Skeletal muscle satellite cell (primary cell): ENCODE measurements at regions not wholly inside any gene's neighbourhood (a gene's known extent, or its start where the extent isn't known, plus 50 kb on each side); places are given as distances from the start of the nearest gene placed in this dataset.
"Not testable (repeated sequence)": the region's sequence is repeated elsewhere in the genome, so short reads cannot be mapped to it uniquely, and the experiment has no call there.

Experiments
- H3K27me3 ChIP-seq: 2 replicates; pipeline ENCODE4 v1.7.0; 2013; ENCODE audit warnings: low read length; ENCODE audit not compliant: control insufficient read depth, insufficient read depth
- H3K36me3 ChIP-seq: 2 replicates; pipeline ENCODE4 v1.7.0; 2013; ENCODE audit warnings: mild to moderate bottlenecking, control low read depth, low read length; ENCODE audit not compliant: insufficient read depth
- H3K4me1 ChIP-seq: 2 replicates; pipeline ENCODE4 v1.7.0; 2013; ENCODE audit warnings: low read length; ENCODE audit not compliant: control insufficient read depth, insufficient read depth
- H3K4me2 ChIP-seq: 2 replicates; pipeline ENCODE4 v1.7.0; 2013; ENCODE audit warnings: mild to moderate bottlenecking, low read length
- H3K4me3 ChIP-seq: 2 replicates; pipeline ENCODE4 v1.7.0; 2013; ENCODE audit warnings: low read length
- H3K9ac ChIP-seq: 2 replicates; pipeline ENCODE4 v1.7.0; 2013; ENCODE audit warnings: mild to moderate bottlenecking, low read depth, low read length, moderate library complexity
- H3K9me3 ChIP-seq: replicated peaks from 2 replicates; pipeline ENCODE4 v1.7.0; 2013; ENCODE audit warnings: mild to moderate bottlenecking, control low read depth, low read length

DNA sequence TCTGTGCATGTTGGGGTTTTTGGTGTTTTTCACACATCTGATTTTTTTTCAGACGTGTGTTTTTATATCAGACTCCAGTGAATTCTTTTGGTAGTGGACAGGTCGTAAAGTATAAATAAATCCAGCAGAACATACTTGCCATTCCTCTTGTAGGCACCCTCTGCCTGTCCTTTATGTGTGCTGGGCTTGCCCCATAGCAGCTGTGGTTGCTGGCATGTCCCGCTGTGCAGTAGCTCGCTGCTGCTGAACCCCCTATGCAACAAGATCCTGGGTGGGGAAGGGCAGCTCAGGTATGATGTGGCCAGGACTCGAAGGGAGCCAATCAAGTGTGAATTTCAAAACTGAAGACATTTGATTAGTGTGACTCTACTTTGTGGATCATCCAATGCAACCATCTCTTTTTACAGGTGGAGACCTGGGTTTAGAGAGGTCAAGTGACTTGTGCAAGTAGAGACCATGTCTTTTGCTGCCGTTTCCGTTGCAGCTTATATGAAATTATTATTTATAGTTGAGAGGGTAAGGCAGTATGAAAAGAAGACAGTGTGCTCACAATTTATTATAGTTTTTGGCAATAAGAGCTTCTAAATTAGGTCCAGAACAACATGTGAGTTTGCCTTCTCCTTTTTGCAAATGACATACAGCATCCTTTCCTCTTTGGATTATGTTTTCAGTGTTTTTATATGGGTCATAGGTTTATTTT is 350.8 kb upstream of the C2CD4B start:
- Histone ChIP-seq H3K4me3 (no peak overlapping the region), H3K4me2 (no peak overlapping the region), H3K27me3 (no peaks in the 10 kb centered on the region), H3K4me1 (peaks cover 3% of the 10 kb centered on the region), H3K9me3 (no peaks in the 10 kb centered on the region), H3K9ac (no peak overlapping the region), H3K36me3 (no peaks in the 10 kb centered on the region)

- H3K36me3 ChIP-seq: no peaks in the 10 kb centered on the region
Measured at GRCh38 chr15:62517541-62517940, 352.5 kb upstream of the C2CD4B start.

GRCh38 chr15:62518666-62519065 is 353.6 kb upstream of the C2CD4B start:
- peaks cover 13% of the 10 kb centered on the region for H3K4me1 ChIP-seq
- not testable (repeated sequence) for H3K4me2 ChIP-seq, H3K27me3 ChIP-seq

More at GRCh38 chr15:62517541-62517940, 352.5 kb upstream of the C2CD4B start:
- H3K9me3 ChIP-seq: no peaks in the 10 kb centered on the region
- no peak overlapping the region for H3K4me2 ChIP-seq
- peaks cover 5% of the 10 kb centered on the region for H3K4me1 ChIP-seq
- H3K27me3 ChIP-seq: no peaks in the 10 kb centered on the region
- no peak overlapping the region for H3K9ac ChIP-seq
- H3K4me3 ChIP-seq: no peak overlapping the region

DNA sequence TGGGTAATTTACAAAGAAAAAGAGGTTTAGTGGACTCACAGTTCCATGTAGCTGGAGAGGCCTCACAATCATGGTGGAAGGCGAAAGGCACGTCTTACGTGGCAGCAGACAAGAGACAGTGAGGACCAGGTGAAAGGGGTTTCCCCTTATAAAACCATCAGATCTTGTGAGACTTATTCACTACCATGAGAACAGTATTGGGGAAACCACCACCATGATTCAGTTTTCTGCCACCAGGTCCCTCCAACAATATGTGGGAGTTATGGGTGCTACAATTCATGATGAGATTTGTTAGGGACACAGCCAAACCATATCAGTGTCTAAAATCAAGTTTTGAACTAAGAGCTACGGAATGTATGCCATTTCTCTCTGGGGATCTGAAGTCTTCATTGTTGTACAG is 354.8 kb upstream of the C2CD4B start:
- Histone ChIP-seq H3K9me3 (no peaks in the 10 kb centered on the region), H3K27me3 (no peaks in the 10 kb centered on the region), H3K4me1 (peaks cover 16% of the 10 kb centered on the region), H3K4me3 (no peak overlapping the region), H3K36me3 (no peaks in the 10 kb centered on the region), H3K9ac (no peak overlapping the region), H3K4me2 (no peak overlapping the region)

More at GRCh38 chr15:62518666-62519065, 353.6 kb upstream of the C2CD4B start:
- not testable (repeated sequence) for H3K36me3 ChIP-seq, H3K4me3 ChIP-seq, H3K9me3 ChIP-seq, H3K9ac ChIP-seq

DNA sequence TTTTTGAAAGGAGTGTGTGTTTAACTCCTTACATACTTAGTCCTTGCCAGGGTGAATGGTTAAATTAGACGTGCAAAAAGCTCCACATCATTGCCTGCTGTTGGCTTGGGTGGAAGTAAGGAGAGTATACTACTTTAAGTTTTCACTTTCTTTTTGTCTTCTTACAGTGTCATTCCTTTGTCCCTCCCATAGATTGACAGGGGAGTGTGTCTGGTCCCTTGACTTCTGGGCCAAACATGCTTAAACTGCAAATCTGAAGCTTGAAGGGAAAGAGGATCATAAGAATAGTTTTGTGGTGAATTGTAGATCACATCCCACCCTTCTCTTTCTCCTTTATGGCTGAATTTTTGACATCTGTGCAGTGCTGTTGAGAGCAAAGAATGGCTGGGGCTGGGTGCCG is 355.8 kb upstream of the C2CD4B start:
- Histone ChIP-seq H3K4me2 (no peak overlapping the region), H3K27me3 (no peaks in the 10 kb centered on the region), H3K4me3 (no peak overlapping the region), H3K9ac (no peak overlapping the region), H3K36me3 (no peaks in the 10 kb centered on the region), H3K4me1 (peaks cover 13% of the 10 kb centered on the region), H3K9me3 (no peaks in the 10 kb centered on the region)

GRCh38 chr15:62521396-62521795 is 356.3 kb upstream of the C2CD4B start:
- H3K4me3 ChIP-seq: no peak overlapping the region
- peaks cover 13% of the 10 kb centered on the region for H3K4me1 ChIP-seq
- H3K36me3 ChIP-seq: no peaks in the 10 kb centered on the region
- no peaks in the 10 kb centered on the region for H3K27me3 ChIP-seq
- H3K9ac ChIP-seq: no peak overlapping the region
- no peaks in the 10 kb centered on the region for H3K9me3 ChIP-seq
- H3K4me2 ChIP-seq: no peak overlapping the region

DNA sequence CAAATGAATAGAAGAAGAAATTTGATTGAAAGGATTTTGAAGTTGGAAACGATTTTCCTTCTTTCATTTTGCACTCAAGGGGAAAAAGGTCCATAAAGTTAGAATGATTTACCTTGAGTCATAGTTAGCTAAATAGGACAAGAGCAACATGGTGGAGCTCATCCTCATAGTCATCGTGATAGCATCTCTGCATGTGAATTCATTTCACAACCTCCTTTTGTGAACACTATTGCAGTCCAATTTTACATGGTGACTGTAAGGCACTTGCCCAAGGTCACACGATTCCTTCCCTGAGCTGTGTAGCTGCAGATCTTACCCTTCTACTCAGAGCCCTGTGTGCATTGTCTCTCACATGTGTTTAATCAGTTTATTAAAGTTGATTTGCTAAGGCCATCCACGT is 359.8 kb upstream of the C2CD4B start:
- Histone ChIP-seq H3K9ac (no peak overlapping the region), H3K9me3 (no peaks in the 10 kb centered on the region), H3K36me3 (no peaks in the 10 kb centered on the region), H3K4me1 (peaks cover 13% of the 10 kb centered on the region), H3K4me2 (no peak overlapping the region), H3K4me3 (no peak overlapping the region), H3K27me3 (no peaks in the 10 kb centered on the region)

DNA sequence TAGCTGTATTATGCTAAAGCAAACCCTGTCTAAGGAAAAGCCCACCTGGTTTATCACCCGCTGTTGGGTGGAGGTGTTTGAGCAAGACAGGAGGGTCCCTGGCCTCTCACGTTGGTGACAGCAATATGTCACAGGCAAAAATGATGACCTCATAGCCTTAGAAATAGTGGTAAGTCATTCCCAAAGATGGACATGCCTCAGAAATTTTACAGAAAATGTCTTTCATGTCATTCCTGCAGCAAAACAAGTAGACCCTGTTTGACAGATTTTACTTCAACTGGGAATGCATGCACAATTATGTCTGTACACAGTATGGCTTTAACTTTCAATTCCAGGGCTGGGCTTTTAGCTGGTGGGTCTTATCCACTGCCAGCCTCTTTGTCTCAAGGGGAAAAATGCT is 362.3 kb upstream of the C2CD4B start:
- no peak overlapping the region for H3K9ac ChIP-seq
- H3K4me2 ChIP-seq: no peak overlapping the region
- no peaks in the 10 kb centered on the region for H3K27me3 ChIP-seq
- no peak overlapping the region for H3K4me3 ChIP-seq
- no peaks in the 10 kb centered on the region for H3K9me3 ChIP-seq
- H3K36me3 ChIP-seq: no peaks in the 10 kb centered on the region
- H3K4me1 ChIP-seq: peaks cover 12% of the 10 kb centered on the region

DNA sequence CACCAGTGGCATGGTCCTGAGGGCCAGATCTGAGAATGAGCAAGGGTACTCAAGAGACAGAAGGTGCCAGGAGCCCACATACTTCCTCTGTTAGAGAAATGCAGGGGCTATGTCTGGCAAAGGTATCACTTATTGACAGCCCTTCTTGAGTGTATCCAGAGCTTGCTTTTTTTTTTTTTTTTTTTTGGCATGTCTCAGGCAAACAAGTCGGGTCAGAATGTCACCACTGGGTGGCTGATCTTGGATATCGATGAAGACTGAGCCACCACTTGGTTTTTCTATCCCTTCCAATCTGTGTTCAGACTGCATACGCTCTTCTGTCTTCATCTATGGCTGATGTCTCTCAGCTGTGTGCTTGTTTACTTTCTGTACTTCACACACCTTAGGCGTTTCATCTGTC is 363.4 kb upstream of the C2CD4B start:
- no peak overlapping the region for H3K4me3 ChIP-seq
- H3K4me1 ChIP-seq: peaks cover 2% of the 10 kb centered on the region
- H3K27me3 ChIP-seq: no peaks in the 10 kb centered on the region
- no peaks in the 10 kb centered on the region for H3K36me3 ChIP-seq
- H3K9ac ChIP-seq: no peak overlapping the region
- no peak overlapping the region for H3K4me2 ChIP-seq
- H3K9me3 ChIP-seq: no peaks in the 10 kb centered on the region

- no peaks in the 10 kb centered on the region for H3K9me3 ChIP-seq
Measured at GRCh38 chr15:62532367-62532766, 367.3 kb upstream of the C2CD4B start.

GRCh38 chr15:62533687-62534086 is 368.6 kb upstream of the C2CD4B start:
- H3K4me1 ChIP-seq: peaks cover 8% of the 10 kb centered on the region
- no peak overlapping the region for H3K4me2 ChIP-seq
- H3K27me3 ChIP-seq: no peaks in the 10 kb centered on the region
- no peak overlapping the region for H3K9ac ChIP-seq
- no peaks in the 10 kb centered on the region for H3K36me3 ChIP-seq
- no peak overlapping the region for H3K4me3 ChIP-seq
- no peaks in the 10 kb centered on the region for H3K9me3 ChIP-seq

More at GRCh38 chr15:62532367-62532766, 367.3 kb upstream of the C2CD4B start:
- no peak overlapping the region for H3K4me2 ChIP-seq
- peaks cover 8% of the 10 kb centered on the region for H3K4me1 ChIP-seq
- no peak overlapping the region for H3K4me3 ChIP-seq
- no peaks in the 10 kb centered on the region for H3K27me3 ChIP-seq
- H3K36me3 ChIP-seq: no peaks in the 10 kb centered on the region
- no peak overlapping the region for H3K9ac ChIP-seq

DNA sequence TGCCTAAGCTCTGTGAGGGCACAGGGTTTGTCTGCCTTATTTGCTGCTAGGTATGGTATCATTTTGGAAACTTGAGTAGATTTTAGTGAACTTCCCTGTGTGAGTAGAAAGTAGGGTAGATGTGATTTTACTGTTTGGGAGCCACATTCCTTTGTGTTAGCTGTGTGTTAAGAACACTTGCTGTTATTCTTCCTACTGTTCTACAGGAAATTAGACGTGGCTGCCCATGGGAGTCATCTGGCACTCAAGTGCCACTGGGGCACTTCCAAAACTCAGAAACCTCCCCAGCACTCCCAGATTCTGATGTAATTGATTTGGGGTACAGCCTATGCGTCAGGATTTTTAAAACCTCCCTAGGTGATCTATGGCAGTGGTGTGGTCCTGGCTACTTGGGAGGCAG is 369.9 kb upstream of the C2CD4B start:
- peaks cover 8% of the 10 kb centered on the region for H3K4me1 ChIP-seq
- H3K9ac ChIP-seq: no peak overlapping the region
- no peaks in the 10 kb centered on the region for H3K27me3 ChIP-seq
- H3K4me2 ChIP-seq: no peak overlapping the region
- H3K4me3 ChIP-seq: no peak overlapping the region
- H3K9me3 ChIP-seq: no peaks in the 10 kb centered on the region
- no peaks in the 10 kb centered on the region for H3K36me3 ChIP-seq
